Mucosa of descending colon (tissue), 3 donors: ENCODE measurements at regions not wholly inside any gene's neighbourhood (a gene's known extent, or its start where the extent isn't known, plus 50 kb on each side); places are given as distances from the start of the nearest gene placed in this dataset.

Experiments
- ATAC-seq: fragments of 200-7000 bp; cut with Tn5 transposase; one replicate; pipeline ENCODE4 v1.9.1; 2020; ENCODE audit warnings: mild to moderate bottlenecking, moderate library complexity
- DNase-seq, 3 donors: peaks; one replicate each; pipeline ENCODE4 v3.0.0-alpha.2; 2020
- H3K36me3 ChIP-seq: fragments of 200-600 bp; one replicate; pipeline ENCODE4 v1.8.0; 2021; ENCODE audit warnings: low read depth, mild to moderate bottlenecking
- H3K4me1 ChIP-seq: fragments of 200-600 bp; one replicate; pipeline ENCODE4 v1.8.0; 2021; ENCODE audit warnings: low read depth, mild to moderate bottlenecking
- H3K4me3 ChIP-seq: fragments of 200-600 bp; one replicate; pipeline ENCODE4 v1.8.0; 2021; ENCODE audit warnings: mild to moderate bottlenecking
- H3K9me3 ChIP-seq: fragments of 200-600 bp; one replicate; pipeline ENCODE4 v1.8.0; 2021; ENCODE audit warnings: mild to moderate bottlenecking
- intact Hi-C, 2 donors: fragments of 100-400 bp; cut with DNase I in 1 of 2; cut with micrococcal nuclease in 1 of 2; formaldehyde crosslinking; loops; one replicate each; pipeline versions ENCODE4 v1.11.0 to v1.11.1; 2022; cut with DNase I, micrococcal nuclease
- TF ChIP-seq, protein P1 (sequence below): fragments of 200-600 bp; IDR thresholded peaks from one replicate; pipeline ENCODE4 v1.8.0; 2022; ENCODE audit warnings: antibody characterized with exemption, mild to moderate bottlenecking
- donor health status: DM: no; HTN: no; CAD: no; lungs with moderate emphysema.
- donor health status: DM: no; HTN: no; CAD: no.
- donor health status: DM: no; HTN: yes; CAD: no.

DNA sequence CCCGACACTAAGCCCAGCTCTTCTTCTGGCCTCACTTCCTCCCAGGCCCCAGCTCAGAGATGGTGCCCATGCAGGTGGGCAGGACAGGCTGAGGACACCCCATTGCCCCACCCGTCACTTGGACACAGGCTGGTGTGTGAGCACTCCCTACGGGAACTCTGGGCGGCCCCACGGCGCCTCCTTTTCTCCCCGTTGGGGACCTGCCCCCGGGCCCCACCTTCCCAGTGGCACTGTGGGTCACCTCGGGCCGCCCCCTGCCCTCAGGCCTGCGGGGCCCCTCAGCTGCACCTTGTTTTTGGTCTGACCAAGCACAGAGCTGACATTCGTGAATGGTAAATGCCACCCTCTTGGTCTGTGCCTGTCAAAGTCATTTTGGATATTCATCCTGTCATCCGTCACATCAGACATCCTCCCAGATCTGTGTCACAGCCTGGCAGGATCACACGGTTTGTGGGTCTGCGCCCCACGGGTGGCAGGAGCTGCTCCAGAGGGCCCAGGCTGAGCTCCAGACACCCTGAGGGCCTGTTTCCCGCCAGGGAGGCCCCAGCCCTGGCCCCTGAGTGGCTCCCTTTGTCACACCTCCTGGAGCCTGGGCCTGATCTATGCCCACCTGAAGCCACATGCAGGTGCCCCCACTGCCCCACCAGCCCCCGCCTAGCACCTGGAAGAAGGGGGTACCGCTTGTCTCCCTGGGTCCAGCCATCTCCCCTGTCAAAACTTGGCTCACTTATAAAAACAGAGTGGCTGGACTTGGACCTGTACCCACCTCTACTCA lies 1188.5 kb downstream of the BRD1 start:
- no peak for ATAC-seq

DNA sequence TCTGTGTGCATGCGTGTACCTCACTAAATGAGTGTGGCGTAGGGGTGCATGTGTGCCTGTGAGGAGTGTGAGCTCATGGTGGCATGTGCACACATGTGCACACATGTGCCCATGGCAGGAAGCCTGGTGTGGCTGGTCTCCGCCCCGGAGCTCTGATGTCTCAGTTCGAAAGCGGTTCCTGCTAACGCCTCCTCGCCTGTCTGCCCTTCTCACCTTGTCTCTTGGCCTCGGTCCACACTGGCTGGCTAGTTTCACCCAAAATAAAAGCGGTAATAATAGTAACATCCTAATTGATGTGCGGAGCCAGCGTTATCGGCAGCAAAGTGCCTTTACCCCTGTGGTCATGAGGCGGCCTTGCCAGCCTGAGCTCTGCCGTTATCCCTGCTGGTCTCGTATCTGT lies 1190.4 kb downstream of the BRD1 start:
- peaks cover 8% of the 10 kb centered on the region for H3K4me1 ChIP-seq
- ATAC-seq (no peak), DNase-seq (no peak)
- intact Hi-C loops = no loop called here
- no peaks in the 10 kb centered on the region for H3K36me3 ChIP-seq
- TF ChIP-seq, protein P1, sequence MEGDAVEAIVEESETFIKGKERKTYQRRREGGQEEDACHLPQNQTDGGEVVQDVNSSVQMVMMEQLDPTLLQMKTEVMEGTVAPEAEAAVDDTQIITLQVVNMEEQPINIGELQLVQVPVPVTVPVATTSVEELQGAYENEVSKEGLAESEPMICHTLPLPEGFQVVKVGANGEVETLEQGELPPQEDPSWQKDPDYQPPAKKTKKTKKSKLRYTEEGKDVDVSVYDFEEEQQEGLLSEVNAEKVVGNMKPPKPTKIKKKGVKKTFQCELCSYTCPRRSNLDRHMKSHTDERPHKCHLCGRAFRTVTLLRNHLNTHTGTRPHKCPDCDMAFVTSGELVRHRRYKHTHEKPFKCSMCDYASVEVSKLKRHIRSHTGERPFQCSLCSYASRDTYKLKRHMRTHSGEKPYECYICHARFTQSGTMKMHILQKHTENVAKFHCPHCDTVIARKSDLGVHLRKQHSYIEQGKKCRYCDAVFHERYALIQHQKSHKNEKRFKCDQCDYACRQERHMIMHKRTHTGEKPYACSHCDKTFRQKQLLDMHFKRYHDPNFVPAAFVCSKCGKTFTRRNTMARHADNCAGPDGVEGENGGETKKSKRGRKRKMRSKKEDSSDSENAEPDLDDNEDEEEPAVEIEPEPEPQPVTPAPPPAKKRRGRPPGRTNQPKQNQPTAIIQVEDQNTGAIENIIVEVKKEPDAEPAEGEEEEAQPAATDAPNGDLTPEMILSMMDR = no peak
- H3K4me3 ChIP-seq = no peak overlapping the region
- no peaks in the 10 kb centered on the region for H3K9me3 ChIP-seq

More for the DNA sequence above, 1188.5 kb downstream of the BRD1 start:
- no peaks in the 10 kb centered on the region for H3K36me3 ChIP-seq
- H3K4me1 ChIP-seq = peaks cover 8% of the 10 kb centered on the region
- no peak for DNase-seq
- H3K4me3 ChIP-seq = no peak overlapping the region
- intact Hi-C loops = no loop called here
- TF ChIP-seq, protein P1 = no peak
- no peaks in the 10 kb centered on the region for H3K9me3 ChIP-seq

DNA sequence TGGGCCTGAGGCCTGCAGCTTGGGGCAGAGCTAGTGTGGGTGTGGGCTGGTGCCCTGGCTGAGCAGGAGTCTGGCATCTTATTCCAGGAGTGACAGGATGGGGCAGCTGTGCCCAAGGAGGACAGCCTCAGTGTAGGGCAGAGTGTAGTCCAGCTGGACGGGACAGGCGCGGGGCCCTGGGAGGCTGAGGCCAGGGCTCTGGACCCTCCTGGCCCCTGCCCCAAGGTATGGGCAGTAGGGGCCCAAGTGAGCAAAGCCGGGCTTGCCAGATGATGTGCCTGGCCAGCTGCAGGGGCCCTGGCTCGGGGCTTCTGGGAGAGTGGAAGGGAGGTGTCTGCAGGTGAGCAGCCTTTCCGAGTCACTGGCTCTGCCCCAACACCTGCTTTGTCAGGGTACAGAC lies 1190.9 kb downstream of the BRD1 start:
- Histone ChIP-seq H3K9me3 (no peaks in the 10 kb centered on the region), H3K36me3 (no peaks in the 10 kb centered on the region), H3K4me3 (no peak overlapping the region), H3K4me1 (peaks cover 8% of the 10 kb centered on the region)
- no peak for ATAC-seq
- TF ChIP-seq, protein P1 = no peak
- intact Hi-C loops = no loop called here
- DNase-seq = no peak

DNA sequence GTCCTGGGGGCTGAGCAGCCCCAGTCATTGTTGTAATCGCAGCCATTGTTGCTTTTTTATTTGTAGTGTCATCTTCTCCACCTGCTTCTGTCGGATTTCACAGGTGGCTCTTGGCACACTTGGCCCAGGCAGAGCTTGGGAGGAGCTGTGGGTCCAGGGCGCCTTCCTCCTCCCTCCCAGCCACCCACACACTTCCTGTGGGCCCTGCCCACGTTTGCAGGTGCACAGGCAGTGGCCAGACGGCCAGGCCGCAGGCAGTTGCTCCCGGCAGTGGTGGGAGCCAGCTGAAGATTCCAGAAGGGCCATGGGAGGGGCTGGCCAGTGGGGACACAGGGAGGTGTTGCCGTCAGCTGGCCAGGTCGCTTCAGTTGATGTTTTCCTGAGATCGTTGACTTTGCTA lies 1191.9 kb downstream of the BRD1 start:
- Histone ChIP-seq H3K9me3 (no peaks in the 10 kb centered on the region), H3K4me3 (no peak overlapping the region), H3K36me3 (no peaks in the 10 kb centered on the region), H3K4me1 (peaks cover 8% of the 10 kb centered on the region)
- intact Hi-C loops = no loop called here
- ATAC-seq (peak; percentile 44), DNase-seq (peak in 2 of 3 donors; percentile 58 to 66)
- TF ChIP-seq, protein P1 = no peak

DNA sequence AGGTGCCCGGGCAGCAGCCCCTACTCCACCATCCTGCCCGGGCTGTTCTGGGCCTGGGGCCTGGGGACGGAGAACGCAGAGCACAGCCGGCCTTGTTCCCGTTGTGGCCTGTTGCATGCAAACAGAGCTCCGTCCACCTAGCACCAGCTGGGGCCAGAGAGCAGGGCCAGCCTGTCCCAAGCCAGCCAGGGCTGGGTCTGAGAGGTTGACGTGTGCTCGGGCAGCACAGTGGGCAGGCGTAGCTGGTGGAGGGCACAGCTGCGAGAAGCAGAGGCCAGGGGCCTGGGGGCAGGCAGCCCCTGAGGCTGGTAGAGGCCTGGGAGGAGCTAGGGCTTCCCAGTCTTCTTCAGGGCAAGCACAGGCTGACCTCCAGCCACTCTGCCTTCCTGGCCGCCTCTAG lies 1192.6 kb downstream of the BRD1 start:
- no peak overlapping the region for H3K4me3 ChIP-seq
- no peak for ATAC-seq
- no peaks in the 10 kb centered on the region for H3K36me3 ChIP-seq
- H3K4me1 ChIP-seq = peaks cover 8% of the 10 kb centered on the region
- no peak for DNase-seq
- TF ChIP-seq, protein P1 = no peak
- no peaks in the 10 kb centered on the region for H3K9me3 ChIP-seq
- intact Hi-C loops = no loop called here
